ENCODE measurements at regions not wholly inside any gene's neighbourhood (a gene's known extent, or its start where the extent isn't known, plus 50 kb on each side); places are given as distances from the start of the nearest gene placed in this dataset.

DNA sequence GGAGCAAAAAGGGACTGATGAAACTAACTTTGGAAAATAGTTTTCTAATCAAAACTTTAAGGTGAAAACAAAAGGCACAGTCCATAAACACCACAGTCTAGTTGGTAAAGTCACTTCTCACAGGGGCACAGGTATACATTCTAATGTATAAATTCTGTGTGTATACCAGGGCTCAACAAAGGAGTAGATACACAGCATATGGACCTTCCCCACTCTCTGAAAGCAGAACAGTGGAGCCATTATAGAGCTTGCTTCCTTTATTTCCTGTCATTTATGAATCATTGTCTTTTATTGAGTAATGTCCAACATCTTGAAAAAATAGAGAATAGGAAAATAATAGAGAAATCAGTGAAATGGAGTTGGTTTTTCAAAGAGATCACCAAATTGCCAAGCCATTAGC is 746.5 kb upstream of the CHRM3 start:
- in situ Hi-C loops (cut with MboI), result no loop called here
- H3K4me1 ChIP-seq (replicated peaks in 1 of 2; ENCODE audit: control insufficient read depth in 2 of 2, insufficient read depth in 2 of 2, low read length in 2 of 2), result no peaks in the 10 kb centered on the region
- no peak overlapping the region for H3K4me3 ChIP-seq
- ChIA-PET CTCF (ENCODE audit: low intra/inter-chr PET ratio) (no interaction called here), POLR2A (no interaction called here)
- no peaks in the 10 kb centered on the region for H4K20me1 ChIP-seq (replicated peaks; ENCODE audit: control insufficient read depth, insufficient read depth, low read length)
- no peak overlapping the region for H3K27ac ChIP-seq (ENCODE audit: extremely low read depth, low read depth, low read length)
- no peaks in the 10 kb centered on the region for H3K79me2 ChIP-seq (ENCODE audit: control insufficient read depth, insufficient read depth, low read length)
- H3K36me3 ChIP-seq (ENCODE audit: control insufficient read depth, insufficient read depth, low read length), result no peaks in the 10 kb centered on the region
- H3K4me2 ChIP-seq (ENCODE audit: insufficient read depth, low read length), result no peak overlapping the region
- no TSS peak for BruUV-seq (replicated peaks)
- TF ChIP-seq, protein P1, sequence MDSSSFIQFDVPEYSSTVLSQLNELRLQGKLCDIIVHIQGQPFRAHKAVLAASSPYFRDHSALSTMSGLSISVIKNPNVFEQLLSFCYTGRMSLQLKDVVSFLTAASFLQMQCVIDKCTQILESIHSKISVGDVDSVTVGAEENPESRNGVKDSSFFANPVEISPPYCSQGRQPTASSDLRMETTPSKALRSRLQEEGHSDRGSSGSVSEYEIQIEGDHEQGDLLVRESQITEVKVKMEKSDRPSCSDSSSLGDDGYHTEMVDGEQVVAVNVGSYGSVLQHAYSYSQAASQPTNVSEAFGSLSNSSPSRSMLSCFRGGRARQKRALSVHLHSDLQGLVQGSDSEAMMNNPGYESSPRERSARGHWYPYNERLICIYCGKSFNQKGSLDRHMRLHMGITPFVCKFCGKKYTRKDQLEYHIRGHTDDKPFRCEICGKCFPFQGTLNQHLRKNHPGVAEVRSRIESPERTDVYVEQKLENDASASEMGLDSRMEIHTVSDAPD (CRISPR knock-in tag; IDR thresholded peaks at IDR 0.05), result no peak
- TF ChIP-seq RBM34 (IDR thresholded peaks at IDR 0.05; ENCODE audit: borderline replicate concordance, insufficient read depth, low read length) (no peak), MCM5 (IDR thresholded peaks at IDR 0.05; ENCODE audit: low read depth) (no peak), EP400 (IDR thresholded peaks at IDR 0.05) (no peak), KLF1 (tag; IDR thresholded peaks at IDR 0.05) (no peak), RBM39 (optimal IDR thresholded peaks at IDR 0.05; ENCODE audit: low read depth, low read length) (no peak), SPI1 (IDR thresholded peaks at IDR 0.05; ENCODE audit: borderline replicate concordance, low read depth, low read length) (no peak), HMG20A (CRISPR knock-in tag; conservative IDR thresholded peaks at IDR 0.05) (no peak), SIRT6 (IDR thresholded peaks at IDR 0.05; ENCODE audit: low read depth, low read length) (no peak), SAP30 (IDR thresholded peaks at IDR 0.05; ENCODE audit: borderline replicate concordance, insufficient read depth, low read depth, low read length, poor library complexity, severe bottlenecking) (no peak), CHCHD3 (CRISPR knock-in tag; IDR thresholded peaks at IDR 0.05) (no peak), ZNF586 (CRISPR knock-in tag; conservative IDR thresholded peaks at IDR 0.05) (no peak), RNF2 (IDR thresholded peaks at IDR 0.05) (no peak)
- TF ChIP-seq, protein P2, sequence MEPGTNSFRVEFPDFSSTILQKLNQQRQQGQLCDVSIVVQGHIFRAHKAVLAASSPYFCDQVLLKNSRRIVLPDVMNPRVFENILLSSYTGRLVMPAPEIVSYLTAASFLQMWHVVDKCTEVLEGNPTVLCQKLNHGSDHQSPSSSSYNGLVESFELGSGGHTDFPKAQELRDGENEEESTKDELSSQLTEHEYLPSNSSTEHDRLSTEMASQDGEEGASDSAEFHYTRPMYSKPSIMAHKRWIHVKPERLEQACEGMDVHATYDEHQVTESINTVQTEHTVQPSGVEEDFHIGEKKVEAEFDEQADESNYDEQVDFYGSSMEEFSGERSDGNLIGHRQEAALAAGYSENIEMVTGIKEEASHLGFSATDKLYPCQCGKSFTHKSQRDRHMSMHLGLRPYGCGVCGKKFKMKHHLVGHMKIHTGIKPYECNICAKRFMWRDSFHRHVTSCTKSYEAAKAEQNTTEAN (CRISPR knock-in tag; IDR thresholded peaks at IDR 0.05), result no peak
- TF ChIP-seq, protein P3, sequence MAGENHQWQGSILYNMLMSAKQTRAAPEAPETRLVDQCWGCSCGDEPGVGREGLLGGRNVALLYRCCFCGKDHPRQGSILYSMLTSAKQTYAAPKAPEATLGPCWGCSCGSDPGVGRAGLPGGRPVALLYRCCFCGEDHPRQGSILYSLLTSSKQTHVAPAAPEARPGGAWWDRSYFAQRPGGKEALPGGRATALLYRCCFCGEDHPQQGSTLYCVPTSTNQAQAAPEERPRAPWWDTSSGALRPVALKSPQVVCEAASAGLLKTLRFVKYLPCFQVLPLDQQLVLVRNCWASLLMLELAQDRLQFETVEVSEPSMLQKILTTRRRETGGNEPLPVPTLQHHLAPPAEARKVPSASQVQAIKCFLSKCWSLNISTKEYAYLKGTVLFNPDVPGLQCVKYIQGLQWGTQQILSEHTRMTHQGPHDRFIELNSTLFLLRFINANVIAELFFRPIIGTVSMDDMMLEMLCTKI (IDR thresholded peaks at IDR 0.05; ENCODE audit: partially characterized antibody), result no peak
- TF ChIP-seq, protein P4, sequence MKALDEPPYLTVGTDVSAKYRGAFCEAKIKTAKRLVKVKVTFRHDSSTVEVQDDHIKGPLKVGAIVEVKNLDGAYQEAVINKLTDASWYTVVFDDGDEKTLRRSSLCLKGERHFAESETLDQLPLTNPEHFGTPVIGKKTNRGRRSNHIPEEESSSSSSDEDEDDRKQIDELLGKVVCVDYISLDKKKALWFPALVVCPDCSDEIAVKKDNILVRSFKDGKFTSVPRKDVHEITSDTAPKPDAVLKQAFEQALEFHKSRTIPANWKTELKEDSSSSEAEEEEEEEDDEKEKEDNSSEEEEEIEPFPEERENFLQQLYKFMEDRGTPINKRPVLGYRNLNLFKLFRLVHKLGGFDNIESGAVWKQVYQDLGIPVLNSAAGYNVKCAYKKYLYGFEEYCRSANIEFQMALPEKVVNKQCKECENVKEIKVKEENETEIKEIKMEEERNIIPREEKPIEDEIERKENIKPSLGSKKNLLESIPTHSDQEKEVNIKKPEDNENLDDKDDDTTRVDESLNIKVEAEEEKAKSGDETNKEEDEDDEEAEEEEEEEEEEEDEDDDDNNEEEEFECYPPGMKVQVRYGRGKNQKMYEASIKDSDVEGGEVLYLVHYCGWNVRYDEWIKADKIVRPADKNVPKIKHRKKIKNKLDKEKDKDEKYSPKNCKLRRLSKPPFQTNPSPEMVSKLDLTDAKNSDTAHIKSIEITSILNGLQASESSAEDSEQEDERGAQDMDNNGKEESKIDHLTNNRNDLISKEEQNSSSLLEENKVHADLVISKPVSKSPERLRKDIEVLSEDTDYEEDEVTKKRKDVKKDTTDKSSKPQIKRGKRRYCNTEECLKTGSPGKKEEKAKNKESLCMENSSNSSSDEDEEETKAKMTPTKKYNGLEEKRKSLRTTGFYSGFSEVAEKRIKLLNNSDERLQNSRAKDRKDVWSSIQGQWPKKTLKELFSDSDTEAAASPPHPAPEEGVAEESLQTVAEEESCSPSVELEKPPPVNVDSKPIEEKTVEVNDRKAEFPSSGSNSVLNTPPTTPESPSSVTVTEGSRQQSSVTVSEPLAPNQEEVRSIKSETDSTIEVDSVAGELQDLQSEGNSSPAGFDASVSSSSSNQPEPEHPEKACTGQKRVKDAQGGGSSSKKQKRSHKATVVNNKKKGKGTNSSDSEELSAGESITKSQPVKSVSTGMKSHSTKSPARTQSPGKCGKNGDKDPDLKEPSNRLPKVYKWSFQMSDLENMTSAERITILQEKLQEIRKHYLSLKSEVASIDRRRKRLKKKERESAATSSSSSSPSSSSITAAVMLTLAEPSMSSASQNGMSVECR (CRISPR knock-in tag; IDR thresholded peaks at IDR 0.05), result no peak
- H3K9me3 ChIP-seq (replicated peaks; ENCODE audit: control insufficient read depth, insufficient read depth, low read depth, low read length), result no peaks in the 10 kb centered on the region
- H3K27me3 ChIP-seq (ENCODE audit: control insufficient read depth in 2 of 2, insufficient read depth in 2 of 2, low read length in 2 of 2), result no peaks in the 10 kb centered on the region
- no peak overlapping the region for H3K9ac ChIP-seq (ENCODE audit: insufficient read depth in 1 of 2, low read depth in 2 of 2, low read length in 2 of 2)
- no peak for DNase-seq (ENCODE audit: extremely low read depth in 1 of 4, low spot score in 3 of 4)
- H2AFZ ChIP-seq (ENCODE audit: low read depth, low read length), result no peak overlapping the region
- ATAC-seq, result no peak
- H3K9me1 ChIP-seq (ENCODE audit: control insufficient read depth, insufficient read depth, low read length), result no peaks in the 10 kb centered on the region
- no peak for FAIRE-seq
- intact Hi-C loops (cut with micrococcal nuclease), result no loop called here

Data from K562 (cell line).